ENCODE measurements at regions not wholly inside any gene's neighbourhood (a gene's known extent, or its start where the extent isn't known, plus 50 kb on each side); places are given as distances from the start of the nearest gene placed in this dataset.

GRCh38 chr1:222095606-222096475, 354.0 kb upstream of the DUSP10 start:
- no peaks in the 10 kb centered on the region for H3K9me3 ChIP-seq (ENCODE audit: low read length)

DNA sequence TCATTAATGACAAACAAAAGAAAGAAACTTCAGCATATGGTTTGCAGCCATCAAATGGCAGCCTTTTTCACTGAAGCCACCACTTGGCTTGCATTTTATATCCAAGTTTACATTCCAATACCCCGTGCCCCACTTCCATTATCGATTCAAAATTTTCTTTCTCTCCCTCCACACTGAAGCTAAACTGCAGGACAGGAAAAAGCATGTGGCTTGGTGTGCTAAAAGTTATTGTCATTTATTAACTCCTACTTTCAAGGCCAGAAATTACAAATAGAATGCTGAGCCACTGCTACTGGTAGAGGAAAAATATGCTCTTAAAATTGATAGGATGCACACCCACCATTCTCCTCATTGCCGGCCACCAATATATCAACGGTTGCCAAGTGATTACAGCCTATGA, 351.6 kb upstream of the DUSP10 start:
- no peaks in the 10 kb centered on the region for H3K9me2 ChIP-seq (replicated peaks; ENCODE audit: insufficient read depth, low read length)
- H3K4me2 ChIP-seq (ENCODE audit: low read depth, low read length, poor library complexity, severe bottlenecking): no peak overlapping the region
- H3K9ac ChIP-seq (ENCODE audit: low read length): no peak overlapping the region
- H3K79me2 ChIP-seq (ENCODE audit: low read length): no peaks in the 10 kb centered on the region
- H3K36me3 ChIP-seq (ENCODE audit: insufficient read depth, low read length): no peaks in the 10 kb centered on the region
- H3K27me3 ChIP-seq (ENCODE audit: low read length): no peaks in the 10 kb centered on the region
- no peak overlapping the region for H3K4me3 ChIP-seq (ENCODE audit: low read length)
- H3K9me3 ChIP-seq (ENCODE audit: low read length): no peaks in the 10 kb centered on the region
- no peak for DNase-seq
- no peak overlapping the region for H3K27ac ChIP-seq (ENCODE audit: low read length)
- H2AFZ ChIP-seq (ENCODE audit: low read length): no peak overlapping the region
- H3K4me1 ChIP-seq (ENCODE audit: low read length): no peaks in the 10 kb centered on the region
- no peaks in the 10 kb centered on the region for H4K20me1 ChIP-seq (ENCODE audit: insufficient read depth, low read depth, low read length)

More at GRCh38 chr1:222095606-222096475, 354.0 kb upstream of the DUSP10 start:
- H3K4me2 ChIP-seq (ENCODE audit: low read depth, low read length, poor library complexity, severe bottlenecking): no peak overlapping the region
- H3K9ac ChIP-seq (ENCODE audit: low read length): no peak overlapping the region
- peak; percentile 84 for DNase-seq
- H2AFZ ChIP-seq (ENCODE audit: low read length): no peak overlapping the region
- H3K4me3 ChIP-seq (ENCODE audit: low read length): no peak overlapping the region
- H4K20me1 ChIP-seq (ENCODE audit: insufficient read depth, low read depth, low read length): no peaks in the 10 kb centered on the region
- no peaks in the 10 kb centered on the region for H3K27me3 ChIP-seq (ENCODE audit: low read length)
- no peaks in the 10 kb centered on the region for H3K4me1 ChIP-seq (ENCODE audit: low read length)
- H3K79me2 ChIP-seq (ENCODE audit: low read length): no peaks in the 10 kb centered on the region
- no peak overlapping the region for H3K27ac ChIP-seq (ENCODE audit: low read length)
- H3K36me3 ChIP-seq (ENCODE audit: insufficient read depth, low read length): no peaks in the 10 kb centered on the region
- no peaks in the 10 kb centered on the region for H3K9me2 ChIP-seq (replicated peaks; ENCODE audit: insufficient read depth, low read length)

GRCh38 chr1:222090103-222090502, 348.2 kb upstream of the DUSP10 start:
- no peak overlapping the region for H2AFZ ChIP-seq (ENCODE audit: low read length)
- H3K36me3 ChIP-seq (ENCODE audit: insufficient read depth, low read length): no peaks in the 10 kb centered on the region
- no peak overlapping the region for H3K9ac ChIP-seq (ENCODE audit: low read length)
- H3K27me3 ChIP-seq (ENCODE audit: low read length): no peaks in the 10 kb centered on the region
- H3K9me2 ChIP-seq (replicated peaks; ENCODE audit: insufficient read depth, low read length): no peaks in the 10 kb centered on the region
- H3K4me2 ChIP-seq (ENCODE audit: low read depth, low read length, poor library complexity, severe bottlenecking): no peak overlapping the region
- no peaks in the 10 kb centered on the region for H3K79me2 ChIP-seq (ENCODE audit: low read length)
- no peaks in the 10 kb centered on the region for H4K20me1 ChIP-seq (ENCODE audit: insufficient read depth, low read depth, low read length)
- H3K4me3 ChIP-seq (ENCODE audit: low read length): no peak overlapping the region
- H3K9me3 ChIP-seq (ENCODE audit: low read length): no peaks in the 10 kb centered on the region
- DNase-seq: no peak
- no peak overlapping the region for H3K27ac ChIP-seq (ENCODE audit: low read length)
- H3K4me1 ChIP-seq (ENCODE audit: low read length): no peaks in the 10 kb centered on the region

GRCh38 chr1:222087221-222087920, 345.5 kb upstream of the DUSP10 start:
- Histone ChIP-seq H3K79me2 (ENCODE audit: low read length) (no peaks in the 10 kb centered on the region), H3K4me1 (ENCODE audit: low read length) (no peaks in the 10 kb centered on the region), H3K36me3 (ENCODE audit: insufficient read depth, low read length) (no peaks in the 10 kb centered on the region), H2AFZ (ENCODE audit: low read length) (no peak overlapping the region), H3K4me2 (ENCODE audit: low read depth, low read length, poor library complexity, severe bottlenecking) (no peak overlapping the region), H3K9me2 (replicated peaks; ENCODE audit: insufficient read depth, low read length) (no peaks in the 10 kb centered on the region), H3K27ac (ENCODE audit: low read length) (no peak overlapping the region), H3K27me3 (ENCODE audit: low read length) (no peaks in the 10 kb centered on the region), H3K4me3 (ENCODE audit: low read length) (no peak overlapping the region), H3K9me3 (ENCODE audit: low read length) (no peaks in the 10 kb centered on the region), H4K20me1 (ENCODE audit: insufficient read depth, low read depth, low read length) (no peaks in the 10 kb centered on the region), H3K9ac (ENCODE audit: low read length) (no peak overlapping the region)
- DNase-seq: no peak

GRCh38 chr1:222084996-222085395, 343.1 kb upstream of the DUSP10 start:
- no peaks in the 10 kb centered on the region for H3K4me1 ChIP-seq (ENCODE audit: low read length)

DNA sequence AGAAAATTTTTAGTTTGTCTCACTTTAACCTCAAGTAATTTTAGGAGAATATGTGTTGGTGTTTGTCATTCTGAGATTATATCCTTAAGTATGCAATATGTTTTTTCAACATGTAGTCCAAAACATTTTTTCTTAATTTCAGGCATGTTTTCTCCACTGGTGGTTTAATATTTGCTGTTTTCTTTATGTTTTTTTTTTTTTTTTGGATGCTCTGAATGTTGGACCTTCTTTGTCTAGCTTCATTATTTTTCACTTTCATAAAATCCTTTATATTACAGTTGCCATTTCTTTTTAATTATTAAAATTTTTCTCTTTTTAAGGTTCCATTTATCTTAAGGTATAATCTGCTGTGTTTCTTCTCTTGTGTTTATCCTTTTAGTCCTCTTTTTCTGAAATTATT, 342.2 kb upstream of the DUSP10 start:
- H3K9ac ChIP-seq (ENCODE audit: low read length): no peak overlapping the region
- H3K9me2 ChIP-seq (replicated peaks; ENCODE audit: insufficient read depth, low read length): no peaks in the 10 kb centered on the region
- no peak overlapping the region for H3K27ac ChIP-seq (ENCODE audit: low read length)
- no peaks in the 10 kb centered on the region for H4K20me1 ChIP-seq (ENCODE audit: insufficient read depth, low read depth, low read length)
- no peak overlapping the region for H3K4me2 ChIP-seq (ENCODE audit: low read depth, low read length, poor library complexity, severe bottlenecking)
- H3K9me3 ChIP-seq (ENCODE audit: low read length): no peaks in the 10 kb centered on the region
- no peak for DNase-seq
- no peaks in the 10 kb centered on the region for H3K27me3 ChIP-seq (ENCODE audit: low read length)
- no peaks in the 10 kb centered on the region for H3K79me2 ChIP-seq (ENCODE audit: low read length)
- no peak overlapping the region for H3K4me3 ChIP-seq (ENCODE audit: low read length)
- no peaks in the 10 kb centered on the region for H3K4me1 ChIP-seq (ENCODE audit: low read length)
- no peaks in the 10 kb centered on the region for H3K36me3 ChIP-seq (ENCODE audit: insufficient read depth, low read length)
- no peak overlapping the region for H2AFZ ChIP-seq (ENCODE audit: low read length)

More at GRCh38 chr1:222084996-222085395, 343.1 kb upstream of the DUSP10 start:
- no peak for DNase-seq
- no peak overlapping the region for H3K27ac ChIP-seq (ENCODE audit: low read length)
- H3K9me2 ChIP-seq (replicated peaks; ENCODE audit: insufficient read depth, low read length): no peaks in the 10 kb centered on the region
- H3K36me3 ChIP-seq (ENCODE audit: insufficient read depth, low read length): no peaks in the 10 kb centered on the region
- H3K4me3 ChIP-seq (ENCODE audit: low read length): no peak overlapping the region
- H2AFZ ChIP-seq (ENCODE audit: low read length): no peak overlapping the region
- no peaks in the 10 kb centered on the region for H4K20me1 ChIP-seq (ENCODE audit: insufficient read depth, low read depth, low read length)
- H3K27me3 ChIP-seq (ENCODE audit: low read length): no peaks in the 10 kb centered on the region
- no peaks in the 10 kb centered on the region for H3K79me2 ChIP-seq (ENCODE audit: low read length)
- H3K4me2 ChIP-seq (ENCODE audit: low read depth, low read length, poor library complexity, severe bottlenecking): no peak overlapping the region
- H3K9ac ChIP-seq (ENCODE audit: low read length): no peak overlapping the region
- no peaks in the 10 kb centered on the region for H3K9me3 ChIP-seq (ENCODE audit: low read length)

GRCh38 chr1:222081859-222082258, 340.0 kb upstream of the DUSP10 start:
- no peaks in the 10 kb centered on the region for H3K79me2 ChIP-seq (ENCODE audit: low read length)
- H3K9me2 ChIP-seq (replicated peaks; ENCODE audit: insufficient read depth, low read length): no peaks in the 10 kb centered on the region
- no peaks in the 10 kb centered on the region for H3K4me1 ChIP-seq (ENCODE audit: low read length)
- no peaks in the 10 kb centered on the region for H3K27me3 ChIP-seq (ENCODE audit: low read length)
- no peaks in the 10 kb centered on the region for H3K9me3 ChIP-seq (ENCODE audit: low read length)
- H3K4me2 ChIP-seq (ENCODE audit: low read depth, low read length, poor library complexity, severe bottlenecking): no peak overlapping the region
- H3K36me3 ChIP-seq (ENCODE audit: insufficient read depth, low read length): no peaks in the 10 kb centered on the region
- DNase-seq: no peak
- no peak overlapping the region for H3K4me3 ChIP-seq (ENCODE audit: low read length)
- H3K9ac ChIP-seq (ENCODE audit: low read length): no peak overlapping the region
- no peak overlapping the region for H3K27ac ChIP-seq (ENCODE audit: low read length)
- H4K20me1 ChIP-seq (ENCODE audit: insufficient read depth, low read depth, low read length): no peaks in the 10 kb centered on the region
- no peak overlapping the region for H2AFZ ChIP-seq (ENCODE audit: low read length)

GRCh38 chr1:222079566-222079965, 337.7 kb upstream of the DUSP10 start:
- DNase-seq: no peak
- H3K36me3 ChIP-seq (ENCODE audit: insufficient read depth, low read length): no peaks in the 10 kb centered on the region
- no peaks in the 10 kb centered on the region for H3K9me2 ChIP-seq (replicated peaks; ENCODE audit: insufficient read depth, low read length)
- H3K4me2 ChIP-seq (ENCODE audit: low read depth, low read length, poor library complexity, severe bottlenecking): no peak overlapping the region
- no peak overlapping the region for H2AFZ ChIP-seq (ENCODE audit: low read length)
- no peaks in the 10 kb centered on the region for H4K20me1 ChIP-seq (ENCODE audit: insufficient read depth, low read depth, low read length)
- no peak overlapping the region for H3K4me3 ChIP-seq (ENCODE audit: low read length)
- H3K9me3 ChIP-seq (ENCODE audit: low read length): no peaks in the 10 kb centered on the region
- no peaks in the 10 kb centered on the region for H3K79me2 ChIP-seq (ENCODE audit: low read length)
- no peaks in the 10 kb centered on the region for H3K27me3 ChIP-seq (ENCODE audit: low read length)
- H3K9ac ChIP-seq (ENCODE audit: low read length): no peak overlapping the region
- H3K4me1 ChIP-seq (ENCODE audit: low read length): no peaks in the 10 kb centered on the region
- H3K27ac ChIP-seq (ENCODE audit: low read length): no peak overlapping the region

All from Karpas-422 (cell line).